GM06990 (cell line): ENCODE measurements at regions not wholly inside any gene's neighbourhood (a gene's known extent, or its start where the extent isn't known, plus 50 kb on each side); places are given as distances from the start of the nearest gene placed in this dataset.
"Not testable (repeated sequence)": the region's sequence is repeated elsewhere in the genome, so short reads cannot be mapped to it uniquely, and the experiment has no call there.

Source experiments
- DNase-seq: peaks from one replicate; pipeline ENCODE4 v3.0.0-alpha.2; 2011; ENCODE audit not compliant: insufficient read length; ENCODE audit errors: extremely low read depth
- H3K27me3 ChIP-seq: replicated peaks from 2 replicates; pipeline ENCODE4 v1.6.0; 2011; ENCODE audit warnings: low read length; ENCODE audit not compliant: control insufficient read depth, insufficient read depth
- H3K36me3 ChIP-seq: 2 replicates; pipeline ENCODE4 v1.5.1; 2011; ENCODE audit warnings: low read length; ENCODE audit not compliant: control insufficient read depth, insufficient read depth
- H3K4me3 ChIP-seq: replicated peaks from 2 replicates; pipeline ENCODE4 v1.5.1; 2011; ENCODE audit warnings: low read depth, mild to moderate bottlenecking, control low read depth, low read length
- CTCF ChIP-seq: IDR thresholded peaks from 2 replicates; pipeline ENCODE4 v1.5.1; 2011; ENCODE audit warnings: low read length, control low read depth, mild to moderate bottlenecking, inconsistent platforms; ENCODE audit not compliant: insufficient read depth, poor library complexity, severe bottlenecking

- H3K4me3 ChIP-seq = no peak overlapping the region
- no peak for TF ChIP-seq CTCF
- H3K36me3 ChIP-seq = no peaks in the 10 kb centered on the region
- H3K27me3 ChIP-seq = no peaks in the 10 kb centered on the region
- no peak for DNase-seq
Measured at GRCh38 chr7:41565655-41566054, 137.2 kb downstream of the INHBA start.

- TF ChIP-seq CTCF = no peak
- DNase-seq = no peak
- Histone ChIP-seq H3K36me3 (no peaks in the 10 kb centered on the region), H3K27me3 (no peaks in the 10 kb centered on the region), H3K4me3 (no peak overlapping the region)
Measured at GRCh38 chr7:41559426-41559825, 143.5 kb downstream of the INHBA start.

- H3K27me3 ChIP-seq = no peaks in the 10 kb centered on the region
- H3K36me3 ChIP-seq = no peaks in the 10 kb centered on the region
- H3K4me3 ChIP-seq = no peak overlapping the region
- no peak for DNase-seq
- no peak for TF ChIP-seq CTCF
Measured at GRCh38 chr7:41554481-41554880, 148.4 kb downstream of the INHBA start.

GRCh38 chr7:41550046-41550445 lies 152.8 kb downstream of the INHBA start:
- not testable (repeated sequence) for DNase-seq, H3K36me3 ChIP-seq, H3K4me3 ChIP-seq, H3K27me3 ChIP-seq

GRCh38 chr7:41544241-41544640 lies 158.6 kb downstream of the INHBA start:
- no peak for DNase-seq
- no peaks in the 10 kb centered on the region; the same call in 1 of the 2 replicates for H3K27me3 ChIP-seq
- H3K4me3 ChIP-seq = no peak overlapping the region
- no peak for TF ChIP-seq CTCF
- no peaks in the 10 kb centered on the region for H3K36me3 ChIP-seq

- H3K4me3 ChIP-seq = no peak overlapping the region
Measured at GRCh38 chr7:41540601-41541000, 162.3 kb downstream of the INHBA start.

More at GRCh38 chr7:41540601-41541000, 162.3 kb downstream of the INHBA start:
- DNase-seq = no peak
- Histone ChIP-seq H3K27me3 (no peaks in the 10 kb centered on the region; the same call in 1 of the 2 replicates), H3K36me3 (no peaks in the 10 kb centered on the region)
- no peak for TF ChIP-seq CTCF
